ENCODE measurements at regions not wholly inside any gene's neighbourhood (a gene's known extent, or its start where the extent isn't known, plus 50 kb on each side); places are given as distances from the start of the nearest gene placed in this dataset.

DNA sequence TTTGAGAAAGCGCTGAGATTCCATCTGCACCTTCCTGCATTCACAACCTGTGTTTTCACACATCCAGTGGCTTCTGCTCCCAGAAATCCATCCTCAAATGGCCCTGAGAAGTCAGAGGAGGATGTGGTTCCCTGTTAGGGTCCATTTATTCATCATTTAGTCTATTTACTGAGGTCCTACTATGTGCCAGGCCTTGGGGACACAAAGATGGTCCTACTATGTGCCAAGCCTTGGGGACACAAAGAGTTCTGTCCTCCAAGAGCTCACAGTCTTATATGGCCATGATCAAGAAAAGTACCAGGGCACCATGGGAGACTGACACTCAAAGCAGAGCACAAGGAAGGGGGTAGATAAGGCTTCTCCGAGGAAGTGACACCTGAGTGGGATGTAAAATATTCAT lies 147.1 kb upstream of the ATP1B1 start:
- Mint-ChIP-seq H3K27ac (ENCODE audit: unreplicated experiment) (no peak overlapping the region), H3K4me3 (ENCODE audit: low read depth, unreplicated experiment) (no peak overlapping the region), H3K36me3 (ENCODE audit: insufficient read depth, unreplicated experiment) (no peaks in the 10 kb centered on the region), H3K27me3 (ENCODE audit: unreplicated experiment) (no peaks in the 10 kb centered on the region), H3K9me3 (ENCODE audit: low read depth, unreplicated experiment) (peaks cover 5% of the 10 kb centered on the region), H3K4me1 (ENCODE audit: low read depth, unreplicated experiment) (peaks cover 21% of the 10 kb centered on the region)
- no peak for DNase-seq
- TF ChIP-seq, protein P1, sequence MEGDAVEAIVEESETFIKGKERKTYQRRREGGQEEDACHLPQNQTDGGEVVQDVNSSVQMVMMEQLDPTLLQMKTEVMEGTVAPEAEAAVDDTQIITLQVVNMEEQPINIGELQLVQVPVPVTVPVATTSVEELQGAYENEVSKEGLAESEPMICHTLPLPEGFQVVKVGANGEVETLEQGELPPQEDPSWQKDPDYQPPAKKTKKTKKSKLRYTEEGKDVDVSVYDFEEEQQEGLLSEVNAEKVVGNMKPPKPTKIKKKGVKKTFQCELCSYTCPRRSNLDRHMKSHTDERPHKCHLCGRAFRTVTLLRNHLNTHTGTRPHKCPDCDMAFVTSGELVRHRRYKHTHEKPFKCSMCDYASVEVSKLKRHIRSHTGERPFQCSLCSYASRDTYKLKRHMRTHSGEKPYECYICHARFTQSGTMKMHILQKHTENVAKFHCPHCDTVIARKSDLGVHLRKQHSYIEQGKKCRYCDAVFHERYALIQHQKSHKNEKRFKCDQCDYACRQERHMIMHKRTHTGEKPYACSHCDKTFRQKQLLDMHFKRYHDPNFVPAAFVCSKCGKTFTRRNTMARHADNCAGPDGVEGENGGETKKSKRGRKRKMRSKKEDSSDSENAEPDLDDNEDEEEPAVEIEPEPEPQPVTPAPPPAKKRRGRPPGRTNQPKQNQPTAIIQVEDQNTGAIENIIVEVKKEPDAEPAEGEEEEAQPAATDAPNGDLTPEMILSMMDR (IDR thresholded peaks at IDR 0.05; ENCODE audit: unreplicated experiment) = no peak
- no TSS peak for BruUV-seq (replicated peaks)
- intact Hi-C loops (cut with micrococcal nuclease; ENCODE audit: unreplicated experiment) = no loop called here
- CTCF ChIA-PET = no interaction called here

DNA sequence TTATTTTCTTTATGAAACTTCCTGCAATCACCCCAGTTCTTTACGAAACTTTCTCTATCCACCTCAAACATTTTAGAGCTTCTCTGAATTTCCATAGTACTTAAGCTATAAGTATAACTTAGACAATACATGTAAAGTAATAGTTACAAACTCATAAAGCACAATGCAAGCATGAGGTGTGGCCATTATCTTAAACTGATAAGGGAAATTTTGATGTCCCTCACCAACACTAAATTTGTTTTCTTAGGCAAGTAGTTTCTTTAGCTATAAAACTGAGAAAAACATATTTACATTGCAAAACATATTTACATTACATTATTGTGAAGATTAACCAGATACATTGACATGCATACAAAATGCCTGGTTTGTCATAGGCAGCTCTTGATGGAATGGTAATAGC lies 146.4 kb upstream of the ATP1B1 start:
- CTCF ChIA-PET = interaction anchor here (0.5 to 1.2 kb wide), 2 partner anchors 12 to 324 kb away, joined by 4 to 5 read pairs; no protein-coding TSS in a partner anchor
- TF ChIP-seq, protein P1 (IDR thresholded peaks at IDR 0.05; ENCODE audit: unreplicated experiment) = no peak
- Mint-ChIP-seq H3K27ac (ENCODE audit: unreplicated experiment) (no peak overlapping the region), H3K4me3 (ENCODE audit: low read depth, unreplicated experiment) (no peak overlapping the region), H3K9me3 (ENCODE audit: low read depth, unreplicated experiment) (peaks cover 5% of the 10 kb centered on the region), H3K4me1 (ENCODE audit: low read depth, unreplicated experiment) (peaks cover 21% of the 10 kb centered on the region), H3K36me3 (ENCODE audit: insufficient read depth, unreplicated experiment) (no peaks in the 10 kb centered on the region), H3K27me3 (ENCODE audit: unreplicated experiment) (no peaks in the 10 kb centered on the region)
- intact Hi-C loops (cut with micrococcal nuclease; ENCODE audit: unreplicated experiment) = no loop called here
- DNase-seq = no peak
- no TSS peak for BruUV-seq (replicated peaks)

DNA sequence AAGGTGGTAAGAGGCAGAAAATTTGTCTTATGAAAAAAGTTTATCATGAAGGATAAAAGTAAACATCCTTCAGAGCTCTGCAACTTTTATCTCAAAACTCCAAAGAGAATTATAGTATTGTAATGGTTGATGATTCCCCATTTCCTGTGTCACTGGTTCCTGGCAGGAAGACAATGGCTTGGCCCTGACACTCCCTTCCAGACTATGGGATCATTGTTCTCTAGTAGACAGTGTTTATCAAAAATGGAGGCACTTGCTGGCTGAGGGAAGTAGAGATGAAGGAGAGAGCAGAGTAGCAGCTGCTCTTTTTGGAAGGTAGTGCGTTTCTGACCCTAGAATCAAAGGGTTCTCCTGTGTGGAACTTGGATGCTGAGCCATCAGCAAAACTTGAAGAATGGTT lies 145.9 kb upstream of the ATP1B1 start:
- DNase-seq = peak; percentile 22
- TF ChIP-seq, protein P1 (IDR thresholded peaks at IDR 0.05; ENCODE audit: unreplicated experiment) = no peak

DNA sequence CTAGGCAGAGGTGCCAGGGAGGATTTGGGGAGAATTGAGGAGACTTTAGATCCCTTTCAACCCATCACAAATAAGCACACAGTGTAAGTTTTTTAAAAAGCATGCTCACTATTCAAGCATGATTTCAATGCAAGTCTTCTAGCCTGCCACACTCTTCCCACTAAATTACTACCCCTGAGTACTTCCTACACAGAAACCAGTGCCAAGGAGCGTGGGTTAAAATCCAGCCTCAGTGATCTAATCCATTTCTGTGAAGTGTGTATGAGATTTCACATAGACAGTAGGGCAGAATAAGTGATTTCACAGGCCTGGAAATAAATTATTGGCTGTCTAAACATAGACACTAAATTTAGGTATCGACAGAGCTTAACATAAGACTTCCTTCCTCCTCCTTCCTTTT lies 142.9 kb upstream of the ATP1B1 start:
- no peaks in the 10 kb centered on the region for H3K27me3 Mint-ChIP-seq (ENCODE audit: unreplicated experiment)
- TF ChIP-seq, protein P1 (IDR thresholded peaks at IDR 0.05; ENCODE audit: unreplicated experiment) = no peak
- no peak overlapping the region for H3K27ac Mint-ChIP-seq (ENCODE audit: unreplicated experiment)
- no TSS peak for BruUV-seq (replicated peaks)
- CTCF ChIA-PET = no interaction called here
- H3K9me3 Mint-ChIP-seq (ENCODE audit: low read depth, unreplicated experiment) = peaks cover 3% of the 10 kb centered on the region
- peaks cover 21% of the 10 kb centered on the region for H3K4me1 Mint-ChIP-seq (ENCODE audit: low read depth, unreplicated experiment)
- intact Hi-C loops (cut with micrococcal nuclease; ENCODE audit: unreplicated experiment) = no loop called here
- no peaks in the 10 kb centered on the region for H3K36me3 Mint-ChIP-seq (ENCODE audit: insufficient read depth, unreplicated experiment)
- H3K4me3 Mint-ChIP-seq (ENCODE audit: low read depth, unreplicated experiment) = no peak overlapping the region
- DNase-seq = no peak

More for the DNA sequence above, 145.9 kb upstream of the ATP1B1 start:
- intact Hi-C loops (cut with micrococcal nuclease; ENCODE audit: unreplicated experiment) = no loop called here
- CTCF ChIA-PET = interaction anchor here (0.5 to 1.2 kb wide), 2 partner anchors 12 to 324 kb away, joined by 4 to 5 read pairs; no protein-coding TSS in a partner anchor
- no peaks in the 10 kb centered on the region for H3K27me3 Mint-ChIP-seq (ENCODE audit: unreplicated experiment)
- no peak overlapping the region for H3K27ac Mint-ChIP-seq (ENCODE audit: unreplicated experiment)
- BruUV-seq (replicated peaks) = no TSS peak
- H3K9me3 Mint-ChIP-seq (ENCODE audit: low read depth, unreplicated experiment) = peaks cover 5% of the 10 kb centered on the region
- no peaks in the 10 kb centered on the region for H3K36me3 Mint-ChIP-seq (ENCODE audit: insufficient read depth, unreplicated experiment)
- H3K4me1 Mint-ChIP-seq (ENCODE audit: low read depth, unreplicated experiment) = peaks cover 21% of the 10 kb centered on the region
- no peak overlapping the region for H3K4me3 Mint-ChIP-seq (ENCODE audit: low read depth, unreplicated experiment)

Measured in Calu3 (cell line).